ENCODE measurements at regions not wholly inside any gene's neighbourhood (a gene's known extent, or its start where the extent isn't known, plus 50 kb on each side); places are given as distances from the start of the nearest gene placed in this dataset.

DNA sequence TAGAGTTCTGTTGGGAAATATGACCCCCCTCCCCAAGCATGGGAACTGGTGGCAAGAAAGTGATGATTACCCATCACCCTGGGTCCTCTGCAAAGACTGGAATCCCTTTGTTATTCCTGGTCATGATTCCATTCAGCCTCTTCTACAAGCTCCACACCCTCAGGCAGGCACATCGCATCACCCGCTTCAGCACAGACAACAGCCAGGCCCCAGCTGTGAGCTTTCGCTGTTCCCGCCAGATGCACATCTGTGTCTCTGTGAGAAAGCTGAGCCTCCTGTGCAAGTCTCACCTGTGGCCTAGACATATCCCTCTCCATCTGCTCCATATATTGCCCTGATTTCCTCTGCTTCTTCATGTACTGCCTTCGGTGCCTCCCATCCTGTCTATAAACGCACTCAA, 368.0 kb upstream of the RAB6C start:
- TF ChIP-seq CTCF (IDR thresholded peaks at IDR 0.05; ENCODE audit: insufficient read depth, low read depth, low read length): no peak
- no peak overlapping the region for H3K4me3 ChIP-seq (ENCODE audit: low read depth, low read length)
- DNase-seq (ENCODE audit: low read depth): no peak

DNA sequence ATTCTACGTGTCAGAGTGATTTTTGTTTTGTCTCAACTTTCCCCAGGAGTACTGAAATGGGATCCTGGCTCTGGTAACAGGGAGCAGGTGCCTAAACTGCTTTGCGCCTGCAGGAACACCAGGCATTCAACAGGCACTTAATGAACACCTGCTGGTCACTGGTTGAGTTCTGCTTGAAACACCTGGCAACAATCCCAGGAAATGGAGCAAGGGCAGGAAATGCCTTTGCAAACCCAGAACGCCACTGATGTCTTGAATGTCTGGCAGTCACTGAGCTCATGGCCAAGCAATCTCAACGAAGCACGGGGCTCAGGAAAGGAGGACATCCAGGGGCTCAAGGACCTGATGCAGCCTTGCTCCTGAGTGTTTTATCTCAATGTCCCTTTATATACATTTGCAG, 360.0 kb upstream of the RAB6C start:
- no peak for TF ChIP-seq CTCF (IDR thresholded peaks at IDR 0.05; ENCODE audit: insufficient read depth, low read depth, low read length)
- no peak for DNase-seq (ENCODE audit: low read depth)
- H3K4me3 ChIP-seq (ENCODE audit: low read depth, low read length): no peak overlapping the region

DNA sequence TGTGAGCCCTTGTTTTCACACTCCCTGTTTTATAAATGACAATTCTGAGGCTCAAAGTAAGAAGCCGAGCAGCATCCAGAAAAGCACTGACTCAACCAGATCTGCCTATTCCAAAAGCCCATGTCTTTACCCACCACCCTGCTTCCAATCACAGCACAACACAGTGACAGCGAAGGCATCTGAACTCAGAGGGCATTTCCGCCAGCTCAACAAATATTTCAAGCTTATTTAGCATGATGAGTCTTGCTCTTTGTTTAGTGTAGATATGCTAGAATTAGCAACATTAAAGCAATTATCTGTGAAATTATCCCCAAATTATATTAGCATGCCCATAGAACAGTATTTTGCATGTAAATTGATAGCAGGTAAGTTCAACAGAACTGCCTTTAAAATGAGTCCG, 359.1 kb upstream of the RAB6C start:
- no peak for TF ChIP-seq CTCF (IDR thresholded peaks at IDR 0.05; ENCODE audit: insufficient read depth, low read depth, low read length)
- no peak overlapping the region for H3K4me3 ChIP-seq (ENCODE audit: low read depth, low read length)
- no peak for DNase-seq (ENCODE audit: low read depth)

DNA sequence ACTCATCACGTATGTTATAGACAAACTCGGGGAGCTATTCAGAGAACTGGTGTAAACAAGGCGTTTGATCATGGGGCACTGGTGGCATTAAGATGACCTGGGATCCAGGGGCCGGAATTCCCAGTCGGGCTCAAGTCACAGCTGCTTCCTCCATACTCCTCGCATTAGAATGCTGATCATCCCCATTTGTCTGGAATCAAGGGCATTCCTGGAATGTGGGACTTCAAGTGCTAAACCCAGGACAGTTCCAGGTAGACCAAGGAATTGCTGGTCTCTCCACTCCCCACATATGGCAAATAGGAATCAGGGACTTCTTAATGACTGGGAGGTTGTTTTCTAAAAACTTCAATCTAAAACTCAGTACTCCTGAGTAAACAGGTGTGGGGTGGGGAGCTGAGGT, 355.7 kb upstream of the RAB6C start:
- no peak overlapping the region for H3K4me3 ChIP-seq (ENCODE audit: low read depth, low read length)
- no peak for TF ChIP-seq CTCF (IDR thresholded peaks at IDR 0.05; ENCODE audit: insufficient read depth, low read depth, low read length)
- DNase-seq (ENCODE audit: low read depth): no peak

- H3K4me3 ChIP-seq (ENCODE audit: low read depth, low read length): no peak overlapping the region
- DNase-seq (ENCODE audit: low read depth): no peak
- no peak for TF ChIP-seq CTCF (IDR thresholded peaks at IDR 0.05; ENCODE audit: insufficient read depth, low read depth, low read length)
Observed at GRCh38 chr2:129627437-129627836, 352.0 kb upstream of the RAB6C start.

- no peak for DNase-seq (ENCODE audit: low read depth)
- H3K4me3 ChIP-seq (ENCODE audit: low read depth, low read length): no peak overlapping the region
- TF ChIP-seq CTCF (IDR thresholded peaks at IDR 0.05; ENCODE audit: insufficient read depth, low read depth, low read length): no peak
Observed at GRCh38 chr2:129636692-129637091, 342.8 kb upstream of the RAB6C start.

- DNase-seq (ENCODE audit: low read depth): no peak
- H3K4me3 ChIP-seq (ENCODE audit: low read depth, low read length): no peak overlapping the region
- TF ChIP-seq CTCF (IDR thresholded peaks at IDR 0.05; ENCODE audit: insufficient read depth, low read depth, low read length): no peak
Observed at GRCh38 chr2:129641371-129641770, 338.1 kb upstream of the RAB6C start.

All from fibroblast of villous mesenchyme (primary cell).